ENCODE measurements at regions not wholly inside any gene's neighbourhood (a gene's known extent, or its start where the extent isn't known, plus 50 kb on each side); places are given as distances from the start of the nearest gene placed in this dataset.

DNA sequence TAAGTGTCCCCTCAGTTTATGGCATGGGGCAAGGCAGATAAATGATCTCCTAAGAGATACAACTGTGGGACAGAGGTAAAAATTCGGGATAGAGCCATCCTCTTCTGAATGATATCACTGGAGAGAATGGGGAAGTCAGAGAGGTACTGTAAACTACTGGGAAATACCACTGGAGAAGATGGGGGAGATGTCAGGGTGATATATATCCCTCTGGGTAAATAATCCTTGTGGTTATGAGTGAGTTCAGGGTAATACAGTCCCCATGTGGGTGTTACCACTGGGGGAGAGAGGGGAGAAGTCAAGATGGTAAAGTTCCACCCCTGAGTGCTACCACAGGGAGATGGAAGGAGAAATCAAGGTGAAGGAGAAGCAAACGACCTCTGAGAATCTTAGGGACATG lies 63.9 kb upstream of the ZNF81 start:
- TF ChIP-seq CTCF (conservative IDR thresholded peaks at IDR 0.05 in 1 of 2, IDR thresholded peaks at IDR 0.05 in 1 of 2; ENCODE audit: extremely low read depth in 1 of 2, insufficient read depth in 1 of 2, low read depth in 1 of 2, low read length in 2 of 2) (no peak), EZH2 (IDR thresholded peaks at IDR 0.05; ENCODE audit: borderline replicate concordance, low read length) (no peak)
